Pancreas (tissue), 10 donors: ENCODE measurements at regions not wholly inside any gene's neighbourhood (a gene's known extent, or its start where the extent isn't known, plus 50 kb on each side); places are given as distances from the start of the nearest gene placed in this dataset.

ENCODE experiments used
- ATAC-seq, 4 donors: fragments of 200-7000 bp; cut with Tn5 transposase; one replicate each; pipeline versions ENCODE4 v1.8.0 to v1.9.1; 2020; ENCODE audit warnings: mild to moderate bottlenecking in 4 of 4, moderate library complexity in 4 of 4
- DNase-seq, 6 donors: peaks; one replicate each; pipeline ENCODE4 v3.0.0-alpha.2; 2020
- FAIRE-seq: peaks from 2 replicates; lab custom pipeline; 2012; peaks lifted over from hg19 to GRCh38; lab: Jason Lieb, UNC
- H3K27ac ChIP-seq, 4 donors: fragments of 200-600 bp; sonication (generic); 1 replicate in 3 of 4; 2 replicates in 1 of 4; pipeline versions ENCODE4 v1.5.0 to v1.8.0; 2020
- H3K27me3 ChIP-seq, 4 donors: fragments of 200-600 bp; one replicate each; pipeline ENCODE4 v1.8.0; 2021
- H3K36me3 ChIP-seq, 3 donors: fragments of 200-600 bp; sonication (generic) in 1 of 3; one replicate each; pipeline versions ENCODE4 v1.5.0 to v1.8.0; 2020 to 2021
- H3K4me1 ChIP-seq, 3 donors: fragments of 200-600 bp; one replicate each; pipeline ENCODE4 v1.8.0; 2021
- H3K4me3 ChIP-seq, 4 donors: fragments of 200-600 bp; sonication (generic) in 2 of 4; one replicate each; pipeline versions ENCODE4 v1.5.0 to v1.8.0; 2020 to 2021
- H3K9me3 ChIP-seq, 4 donors: fragments of 200-600 bp; one replicate each; pipeline ENCODE4 v1.8.0; 2021
- CTCF ChIP-seq, 4 donors: fragments of 200-600 bp; sonication (generic) in 3 of 4; IDR thresholded peaks; one replicate each; pipeline versions ENCODE4 v1.5.0 to v1.8.0; 2021; ENCODE audit warnings: antibody characterized with exemption in 4 of 4
- WGBS, 2 donors: extraction: QIAGEN DNeasy Blood & Tissue Kit; methylation state at CpG; one replicate each; pipeline ENCODE4 v1.1.7; 2013; 5-methylcytosine and 5-hydroxymethylcytosine counted together
- intact Hi-C, 3 donors: fragments of 100-400 bp; cut with DNase I; formaldehyde crosslinking; loops; one replicate each; pipeline versions ENCODE4 v1.11.1 to v1.14.2; 2022
- donor health status: healthy with polysubstance abuse.
- donor health status: DM: no; HTN: no; CAD: no; lungs with moderate emphysema.
- donor health status: DM: no; HTN: no; CAD: no.
- donor health status: control.
- donor health status: control.
- donor health status: Bipolar disorder and iron deficiency.
- donor health status: DM: yes; HTN: yes; CAD: no.
- donor health status: DM: no; HTN: no; CAD: no.
- donor health status: DM: no; HTN: no; CAD: no.
- donor health status: DM: yes; HTN: yes; CAD: no.

GRCh38 chr5:175357995-175358394, 86.0 kb downstream of the DRD1 start:
- 73 to 84% methylated on average over 1 of the region's 1 CpG for WGBS, 2 donors
- Histone ChIP-seq H3K4me1 (no peaks in the 10 kb centered on the region), H3K27ac (no peak overlapping the region), H3K27me3 (no peaks in the 10 kb centered on the region), H3K4me3 (no peak overlapping the region), H3K9me3 (no peaks in the 10 kb centered on the region), H3K36me3 (no peaks in the 10 kb centered on the region)
- intact Hi-C loops: no loop called here
- FAIRE-seq: no peak
- no peak for ATAC-seq
- DNase-seq: no peak
- no peak for TF ChIP-seq CTCF (IDR thresholded peaks at IDR 0.05)

- DNase-seq: no peak
- Histone ChIP-seq H3K9me3 (no peaks in the 10 kb centered on the region), H3K4me1 (no peaks in the 10 kb centered on the region), H3K36me3 (no peaks in the 10 kb centered on the region), H3K4me3 (no peak overlapping the region), H3K27me3 (no peaks in the 10 kb centered on the region), H3K27ac (no peak overlapping the region)
- ATAC-seq: no peak
- no peak for TF ChIP-seq CTCF (IDR thresholded peaks at IDR 0.05)
- intact Hi-C loops: no loop called here
- FAIRE-seq: no peak
- 41 to 47% methylated on average over 10 of the region's 10 CpGs for WGBS, 2 donors
These were observed 87.6 kb downstream of the DRD1 start for GRCh38 chr5:175356428-175356827.

- no peaks in the 10 kb centered on the region for H3K9me3 ChIP-seq
- no peak for TF ChIP-seq CTCF (IDR thresholded peaks at IDR 0.05)
- no peaks in the 10 kb centered on the region for H3K36me3 ChIP-seq
- no peak for FAIRE-seq
- H3K4me3 ChIP-seq: no peak overlapping the region
- DNase-seq: no peak
- no peaks in the 10 kb centered on the region for H3K4me1 ChIP-seq
- intact Hi-C loops: no loop called here
- ATAC-seq: no peak
- WGBS, 2 donors: 58 to 60% methylated on average over 8 of the region's 8 CpGs
- no peaks in the 10 kb centered on the region for H3K27me3 ChIP-seq
- no peak overlapping the region for H3K27ac ChIP-seq
These were observed 89.0 kb downstream of the DRD1 start for GRCh38 chr5:175354964-175355363.

- Histone ChIP-seq H3K4me3 (no peak overlapping the region), H3K27ac (no peak overlapping the region), H3K4me1 (no peaks in the 10 kb centered on the region), H3K36me3 (no peaks in the 10 kb centered on the region), H3K9me3 (no peaks in the 10 kb centered on the region), H3K27me3 (no peaks in the 10 kb centered on the region)
- no peak for DNase-seq
- no peak for FAIRE-seq
- TF ChIP-seq CTCF (IDR thresholded peaks at IDR 0.05): no peak
- ATAC-seq: no peak
- intact Hi-C loops: no loop called here
- 52 to 59% methylated on average over 2 of the region's 2 CpGs for WGBS, 2 donors
These were observed 90.1 kb downstream of the DRD1 start for GRCh38 chr5:175353926-175354325.

- Histone ChIP-seq H3K4me3 (no peak overlapping the region), H3K36me3 (no peaks in the 10 kb centered on the region), H3K9me3 (no peaks in the 10 kb centered on the region), H3K27me3 (no peaks in the 10 kb centered on the region), H3K27ac (no peak overlapping the region), H3K4me1 (no peaks in the 10 kb centered on the region)
- TF ChIP-seq CTCF (IDR thresholded peaks at IDR 0.05): no peak
- FAIRE-seq (no peak), DNase-seq (no peak), ATAC-seq (no peak)
- intact Hi-C loops: no loop called here
- 64 to 67% methylated on average over 7 of the region's 7 CpGs for WGBS, 2 donors
These were observed 91.9 kb downstream of the DRD1 start for GRCh38 chr5:175351897-175352590.
